ENCODE measurements at regions not wholly inside any gene's neighbourhood (a gene's known extent, or its start where the extent isn't known, plus 50 kb on each side); places are given as distances from the start of the nearest gene placed in this dataset.

GRCh38 chr2:66897181-66897580, 462.3 kb downstream of the MEIS1 start:
- H3K4me1 ChIP-seq (ENCODE audit: control insufficient read depth, low read length): no peaks in the 10 kb centered on the region
- H3K36me3 ChIP-seq (ENCODE audit: control insufficient read depth, low read length): no peaks in the 10 kb centered on the region
- H3K27ac ChIP-seq (ENCODE audit: low read depth, low read length): no peak overlapping the region
- TF ChIP-seq CTCF (IDR thresholded peaks at IDR 0.05; ENCODE audit: low read depth, low read length, poor library complexity, severe bottlenecking) (no peak), EZH2phosphoT487 (IDR thresholded peaks at IDR 0.05; ENCODE audit: borderline replicate concordance, low read length) (no peak)
- no peaks in the 10 kb centered on the region for H3F3A ChIP-seq (ENCODE audit: control insufficient read depth, insufficient read depth)
- no peaks in the 10 kb centered on the region for H3K9me2 ChIP-seq (replicated peaks; ENCODE audit: control insufficient read depth, low read length)
- no peaks in the 10 kb centered on the region for H3K79me2 ChIP-seq (ENCODE audit: control insufficient read depth, low read length)
- no peak overlapping the region for H3K4me2 ChIP-seq (ENCODE audit: low read length)
- H3K9me3 ChIP-seq (ENCODE audit: control insufficient read depth, insufficient read depth, low read length): no peaks in the 10 kb centered on the region
- H3K4me3 ChIP-seq (ENCODE audit: low read length): no peak overlapping the region
- H3K27me3 ChIP-seq (ENCODE audit: control insufficient read depth, low read length): no peaks in the 10 kb centered on the region
- no peaks in the 10 kb centered on the region for H4K20me1 ChIP-seq (ENCODE audit: control insufficient read depth, insufficient read depth, low read depth, low read length)

GRCh38 chr2:66897691-66898150, 462.8 kb downstream of the MEIS1 start:
- Histone ChIP-seq H3K27ac (ENCODE audit: low read depth, low read length) (no peak overlapping the region), H3K36me3 (ENCODE audit: control insufficient read depth, low read length) (no peaks in the 10 kb centered on the region), H3K9me2 (replicated peaks; ENCODE audit: control insufficient read depth, low read length) (no peaks in the 10 kb centered on the region), H3K79me2 (ENCODE audit: control insufficient read depth, low read length) (no peaks in the 10 kb centered on the region), H3K4me3 (ENCODE audit: low read length) (no peak overlapping the region), H3F3A (ENCODE audit: control insufficient read depth, insufficient read depth) (no peaks in the 10 kb centered on the region), H3K9me3 (ENCODE audit: control insufficient read depth, insufficient read depth, low read length) (no peaks in the 10 kb centered on the region), H3K4me1 (ENCODE audit: control insufficient read depth, low read length) (no peaks in the 10 kb centered on the region), H4K20me1 (ENCODE audit: control insufficient read depth, insufficient read depth, low read depth, low read length) (no peaks in the 10 kb centered on the region), H3K27me3 (ENCODE audit: control insufficient read depth, low read length) (no peaks in the 10 kb centered on the region), H3K4me2 (ENCODE audit: low read length) (no peak overlapping the region)
- TF ChIP-seq EZH2phosphoT487 (IDR thresholded peaks at IDR 0.05; ENCODE audit: borderline replicate concordance, low read length): no peak
- TF ChIP-seq CTCF (IDR thresholded peaks at IDR 0.05; ENCODE audit: low read depth, low read length, poor library complexity, severe bottlenecking): no peak

- H3K9me2 ChIP-seq (replicated peaks; ENCODE audit: control insufficient read depth, low read length): no peaks in the 10 kb centered on the region
- H3K36me3 ChIP-seq (ENCODE audit: control insufficient read depth, low read length): no peaks in the 10 kb centered on the region
- no peak overlapping the region for H3K27ac ChIP-seq (ENCODE audit: low read depth, low read length)
- H3K27me3 ChIP-seq (ENCODE audit: control insufficient read depth, low read length): no peaks in the 10 kb centered on the region
- no peaks in the 10 kb centered on the region for H3K4me1 ChIP-seq (ENCODE audit: control insufficient read depth, low read length)
- H3K79me2 ChIP-seq (ENCODE audit: control insufficient read depth, low read length): no peaks in the 10 kb centered on the region
- H3K4me2 ChIP-seq (ENCODE audit: low read length): no peak overlapping the region
- no peak overlapping the region for H3K4me3 ChIP-seq (ENCODE audit: low read length)
- no peaks in the 10 kb centered on the region for H4K20me1 ChIP-seq (ENCODE audit: control insufficient read depth, insufficient read depth, low read depth, low read length)
- TF ChIP-seq CTCF (IDR thresholded peaks at IDR 0.05; ENCODE audit: low read depth, low read length, poor library complexity, severe bottlenecking) (no peak), EZH2phosphoT487 (IDR thresholded peaks at IDR 0.05; ENCODE audit: borderline replicate concordance, low read length) (no peak)
- H3F3A ChIP-seq (ENCODE audit: control insufficient read depth, insufficient read depth): no peaks in the 10 kb centered on the region
- H3K9me3 ChIP-seq (ENCODE audit: control insufficient read depth, insufficient read depth, low read length): no peaks in the 10 kb centered on the region
Measured at GRCh38 chr2:66899109-66899508, 464.2 kb downstream of the MEIS1 start.

- Histone ChIP-seq H3K9me2 (replicated peaks; ENCODE audit: control insufficient read depth, low read length) (no peaks in the 10 kb centered on the region), H3K4me1 (ENCODE audit: control insufficient read depth, low read length) (no peaks in the 10 kb centered on the region), H4K20me1 (ENCODE audit: control insufficient read depth, insufficient read depth, low read depth, low read length) (no peaks in the 10 kb centered on the region), H3K9me3 (ENCODE audit: control insufficient read depth, insufficient read depth, low read length) (no peaks in the 10 kb centered on the region), H3K4me2 (ENCODE audit: low read length) (no peak overlapping the region), H3K36me3 (ENCODE audit: control insufficient read depth, low read length) (no peaks in the 10 kb centered on the region), H3F3A (ENCODE audit: control insufficient read depth, insufficient read depth) (no peaks in the 10 kb centered on the region), H3K27ac (ENCODE audit: low read depth, low read length) (no peak overlapping the region), H3K79me2 (ENCODE audit: control insufficient read depth, low read length) (no peaks in the 10 kb centered on the region), H3K27me3 (ENCODE audit: control insufficient read depth, low read length) (no peaks in the 10 kb centered on the region), H3K4me3 (ENCODE audit: low read length) (no peak overlapping the region)
- no peak for TF ChIP-seq CTCF (IDR thresholded peaks at IDR 0.05; ENCODE audit: low read depth, low read length, poor library complexity, severe bottlenecking)
- no peak for TF ChIP-seq EZH2phosphoT487 (IDR thresholded peaks at IDR 0.05; ENCODE audit: borderline replicate concordance, low read length)
Measured at GRCh38 chr2:66899648-66900047, 464.7 kb downstream of the MEIS1 start.
